ENCODE measurements at regions not wholly inside any gene's neighbourhood (a gene's known extent, or its start where the extent isn't known, plus 50 kb on each side); places are given as distances from the start of the nearest gene placed in this dataset.

- TF ChIP-seq POLR2A (IDR thresholded peaks at IDR 0.05): no peak
- TF ChIP-seq CTCF (IDR thresholded peaks at IDR 0.05): no peak
- no peak for DNase-seq
- Histone ChIP-seq H3K36me3 (no peaks in the 10 kb centered on the region), H3K27ac (no peak overlapping the region), H3K9me3 (no peaks in the 10 kb centered on the region), H3K4me3 (no peak overlapping the region), H3K4me1 (no peaks in the 10 kb centered on the region), H3K27me3 (no peaks in the 10 kb centered on the region)
- intact Hi-C loops (cut with DNase I; ENCODE audit: low total_unique reads): no loop called here
Measured at GRCh38 chr11:71364806-71365205, 83.4 kb downstream of the DHCR7 start.

- TF ChIP-seq POLR2A (IDR thresholded peaks at IDR 0.05) (no peak), CTCF (IDR thresholded peaks at IDR 0.05) (no peak)
- no peak overlapping the region for H3K4me3 ChIP-seq
- intact Hi-C loops (cut with DNase I; ENCODE audit: low total_unique reads): no loop called here
- H3K9me3 ChIP-seq: no peaks in the 10 kb centered on the region
- no peaks in the 10 kb centered on the region for H3K36me3 ChIP-seq
- no peak overlapping the region for H3K27ac ChIP-seq
- no peak for DNase-seq
- no peaks in the 10 kb centered on the region for H3K4me1 ChIP-seq
- H3K27me3 ChIP-seq: no peaks in the 10 kb centered on the region
Measured at GRCh38 chr11:71364176-71364671, 84.0 kb downstream of the DHCR7 start.

GRCh38 chr11:71363721-71364120, 84.5 kb downstream of the DHCR7 start:
- Histone ChIP-seq H3K27ac (no peak overlapping the region), H3K36me3 (no peaks in the 10 kb centered on the region), H3K4me3 (no peak overlapping the region), H3K4me1 (no peaks in the 10 kb centered on the region), H3K27me3 (no peaks in the 10 kb centered on the region), H3K9me3 (no peaks in the 10 kb centered on the region)
- no peak for DNase-seq
- intact Hi-C loops (cut with DNase I; ENCODE audit: low total_unique reads): no loop called here
- TF ChIP-seq POLR2A (IDR thresholded peaks at IDR 0.05) (no peak), CTCF (IDR thresholded peaks at IDR 0.05) (no peak)

- Histone ChIP-seq H3K4me1 (no peaks in the 10 kb centered on the region), H3K9me3 (no peaks in the 10 kb centered on the region), H3K4me3 (no peak overlapping the region), H3K27me3 (no peaks in the 10 kb centered on the region), H3K27ac (no peak overlapping the region), H3K36me3 (no peaks in the 10 kb centered on the region)
- intact Hi-C loops (cut with DNase I; ENCODE audit: low total_unique reads): no loop called here
- no peak for DNase-seq
- TF ChIP-seq CTCF (IDR thresholded peaks at IDR 0.05): no peak
- TF ChIP-seq POLR2A (IDR thresholded peaks at IDR 0.05): no peak
Measured at GRCh38 chr11:71358963-71359567, 89.1 kb downstream of the DHCR7 start.

GRCh38 chr11:71358122-71358728, 90.0 kb downstream of the DHCR7 start:
- no peak for DNase-seq
- H3K9me3 ChIP-seq: no peaks in the 10 kb centered on the region
- no peaks in the 10 kb centered on the region for H3K36me3 ChIP-seq
- intact Hi-C loops (cut with DNase I; ENCODE audit: low total_unique reads): no loop called here
- H3K27ac ChIP-seq: no peak overlapping the region
- no peak overlapping the region for H3K4me3 ChIP-seq
- no peaks in the 10 kb centered on the region for H3K27me3 ChIP-seq
- no peaks in the 10 kb centered on the region for H3K4me1 ChIP-seq
- TF ChIP-seq POLR2A (IDR thresholded peaks at IDR 0.05) (no peak), CTCF (IDR thresholded peaks at IDR 0.05) (no peak)

Measured in uterus (tissue), 3 donors.